Stomach (tissue), 4 donors: ENCODE measurements at regions not wholly inside any gene's neighbourhood (a gene's known extent, or its start where the extent isn't known, plus 50 kb on each side); places are given as distances from the start of the nearest gene placed in this dataset.

Experiments
- EP300 ChIP-seq: sonication (generic); formaldehyde crosslinking; IDR thresholded peaks from one replicate; pipeline ENCODE4 v1.6.1; 2017; ENCODE audit warnings: antibody characterized with exemption
- TF ChIP-seq, protein P1 (sequence below), 7 experiments: fragments of 450-650 bp in 4 of 7; fragments of 200-600 bp in 3 of 7; sonication (generic) in 3 of 7; IDR thresholded peaks; one replicate each; pipeline ENCODE4 v1.5.1; 2016 to 2019; ENCODE audit warnings: antibody characterized with exemption in 7 of 7, control low read depth in 2 of 7, mild to moderate bottlenecking in 1 of 7

GRCh38 chr2:172162225-172162733 lies 59.6 kb upstream of the DLX2 start:
- TF ChIP-seq, protein P1, sequence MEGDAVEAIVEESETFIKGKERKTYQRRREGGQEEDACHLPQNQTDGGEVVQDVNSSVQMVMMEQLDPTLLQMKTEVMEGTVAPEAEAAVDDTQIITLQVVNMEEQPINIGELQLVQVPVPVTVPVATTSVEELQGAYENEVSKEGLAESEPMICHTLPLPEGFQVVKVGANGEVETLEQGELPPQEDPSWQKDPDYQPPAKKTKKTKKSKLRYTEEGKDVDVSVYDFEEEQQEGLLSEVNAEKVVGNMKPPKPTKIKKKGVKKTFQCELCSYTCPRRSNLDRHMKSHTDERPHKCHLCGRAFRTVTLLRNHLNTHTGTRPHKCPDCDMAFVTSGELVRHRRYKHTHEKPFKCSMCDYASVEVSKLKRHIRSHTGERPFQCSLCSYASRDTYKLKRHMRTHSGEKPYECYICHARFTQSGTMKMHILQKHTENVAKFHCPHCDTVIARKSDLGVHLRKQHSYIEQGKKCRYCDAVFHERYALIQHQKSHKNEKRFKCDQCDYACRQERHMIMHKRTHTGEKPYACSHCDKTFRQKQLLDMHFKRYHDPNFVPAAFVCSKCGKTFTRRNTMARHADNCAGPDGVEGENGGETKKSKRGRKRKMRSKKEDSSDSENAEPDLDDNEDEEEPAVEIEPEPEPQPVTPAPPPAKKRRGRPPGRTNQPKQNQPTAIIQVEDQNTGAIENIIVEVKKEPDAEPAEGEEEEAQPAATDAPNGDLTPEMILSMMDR (IDR thresholded peaks at IDR 0.05), result no peak
- TF ChIP-seq EP300, result no peak
